ENCODE measurements at regions not wholly inside any gene's neighbourhood (a gene's known extent, or its start where the extent isn't known, plus 50 kb on each side); places are given as distances from the start of the nearest gene placed in this dataset.

GRCh38 chrX:94758130-94758529 is 1084.1 kb downstream of the FAM133A start (continued):
- TF ChIP-seq JUNB (IDR thresholded peaks at IDR 0.05; ENCODE audit: unreplicated experiment) (no peak), ETS1 (IDR thresholded peaks at IDR 0.05) (no peak), EZH2 (IDR thresholded peaks at IDR 0.05; ENCODE audit: low read depth, unreplicated experiment) (no peak)

GRCh38 chrX:94775640-94776039 is 1101.6 kb downstream of the FAM133A start:
- Histone ChIP-seq H3K27me3 (ENCODE audit: insufficient read depth) (no peaks in the 10 kb centered on the region), H3K27ac (ENCODE audit: low read depth) (no peak overlapping the region), H4K20me1 (replicated peaks; ENCODE audit: insufficient read depth) (no peaks in the 10 kb centered on the region), H3K9me2 (ENCODE audit: insufficient read depth) (no peaks in the 10 kb centered on the region), H3K4me3 (no peak overlapping the region), H3K4me2 (no peak overlapping the region), H3K36me3 (ENCODE audit: insufficient read depth) (no peaks in the 10 kb centered on the region), H3K79me2 (replicated peaks; ENCODE audit: insufficient read depth) (no peaks in the 10 kb centered on the region), H3F3A (replicated peaks; ENCODE audit: low read depth) (no peaks in the 10 kb centered on the region), H2AFZ (no peak overlapping the region), H3K4me1 (ENCODE audit: insufficient read depth) (no peaks in the 10 kb centered on the region)
- ATAC-seq (no peak), DNase-seq (ENCODE audit: low spot score) (no peak)
- Mint-ChIP-seq H3K4me1 (no peaks in the 10 kb centered on the region), H3K4me3 (no peak overlapping the region), H3K36me3 (ENCODE audit: low read depth) (no peaks in the 10 kb centered on the region), H3K27ac (no peak overlapping the region), H3K9me3 (peaks cover 3% of the 10 kb centered on the region; the same call in 1 of the 3 replicates), H3K27me3 (ENCODE audit: insufficient read depth, low read depth, poor library complexity) (no peaks in the 10 kb centered on the region)
- TF ChIP-seq ZNF462 (CRISPR knock-in tag; IDR thresholded peaks at IDR 0.05) = no peak
- TF ChIP-seq POLR2AphosphoS5 (IDR thresholded peaks at IDR 0.05; ENCODE audit: low read depth) = no peak
- TF ChIP-seq ZNF331 (CRISPR knock-in tag; IDR thresholded peaks at IDR 0.05; ENCODE audit: low read depth) = no peak
- TF ChIP-seq CTCF (conservative IDR thresholded peaks at IDR 0.05; ENCODE audit: low read depth in 2 of 2) = no peak
- no peak for TF ChIP-seq NANOG (IDR thresholded peaks at IDR 0.05; ENCODE audit: borderline replicate concordance)
- no peak for TF ChIP-seq CREB1 (CRISPR knock-in tag; IDR thresholded peaks at IDR 0.05; ENCODE audit: low read depth)
- no peak for TF ChIP-seq EZH2phosphoT487 (IDR thresholded peaks at IDR 0.05; ENCODE audit: unreplicated experiment)
- TF ChIP-seq JUNB (IDR thresholded peaks at IDR 0.05; ENCODE audit: unreplicated experiment) = no peak
- no peak for TF ChIP-seq ETS1 (IDR thresholded peaks at IDR 0.05)
- no peak for TF ChIP-seq REST (IDR thresholded peaks at IDR 0.05; ENCODE audit: unreplicated experiment)
- TF ChIP-seq STAT1 (IDR thresholded peaks at IDR 0.05; ENCODE audit: unreplicated experiment) = no peak
- TF ChIP-seq EZH2 (IDR thresholded peaks at IDR 0.05; ENCODE audit: low read depth, unreplicated experiment) = no peak

All from GM23338 (cell line).